Type B pancreatic cell (in vitro differentiated cells): ENCODE measurements at regions not wholly inside any gene's neighbourhood (a gene's known extent, or its start where the extent isn't known, plus 50 kb on each side); places are given as distances from the start of the nearest gene placed in this dataset.

ENCODE experiments used
- DNase-seq: peaks from one replicate; pipeline ENCODE4 v3.0.0; 2021; ENCODE audit warnings: mixed read lengths; ENCODE audit not compliant: unreplicated experiment; ENCODE audit errors: extremely low spot score
- H3K27ac Mint-ChIP-seq: 2 replicates; pipeline ENCODE4 v1.8.0; 2021; ENCODE audit warnings: mild to moderate bottlenecking, mixed read lengths
- H3K27me3 Mint-ChIP-seq: 2 replicates; pipeline ENCODE4 v1.8.0; 2021; ENCODE audit warnings: mixed read lengths
- H3K36me3 Mint-ChIP-seq: 2 replicates; pipeline ENCODE4 v1.8.0; 2021; ENCODE audit warnings: mixed read lengths
- H3K4me1 Mint-ChIP-seq: one replicate; pipeline ENCODE4 v1.8.0; 2021; ENCODE audit warnings: mixed read lengths; ENCODE audit not compliant: unreplicated experiment
- H3K4me3 Mint-ChIP-seq: 2 replicates; pipeline ENCODE4 v1.8.0; 2021; ENCODE audit warnings: mild to moderate bottlenecking, mixed read lengths
- H3K9me3 Mint-ChIP-seq: 2 replicates; pipeline ENCODE4 v1.8.0; 2021; ENCODE audit warnings: mixed read lengths
- CTCF ChIP-seq: fragments of 200-600 bp; sonication (generic); conservative IDR thresholded peaks from 2 replicates; pipeline ENCODE4 v1.5.0; 2021; ENCODE audit warnings: antibody characterized with exemption, mild to moderate bottlenecking

GRCh38 chr10:106317554-106317953 lies 847.0 kb downstream of the SORCS1 start:
- Mint-ChIP-seq H3K9me3 (no peaks in the 10 kb centered on the region), H3K4me3 (no peak overlapping the region), H3K27me3 (peaks cover 20% of the 10 kb centered on the region), H3K36me3 (no peaks in the 10 kb centered on the region), H3K4me1 (peaks cover 15% of the 10 kb centered on the region), H3K27ac (no peak overlapping the region)
- no peak for DNase-seq
- TF ChIP-seq CTCF: no peak

GRCh38 chr10:106313041-106313440 lies 851.5 kb downstream of the SORCS1 start:
- Mint-ChIP-seq H3K27me3 (peaks cover 15% of the 10 kb centered on the region), H3K4me1 (peaks cover 15% of the 10 kb centered on the region), H3K36me3 (no peaks in the 10 kb centered on the region), H3K27ac (no peak overlapping the region), H3K4me3 (no peak overlapping the region), H3K9me3 (no peaks in the 10 kb centered on the region)
- TF ChIP-seq CTCF: no peak
- no peak for DNase-seq

- H3K36me3 Mint-ChIP-seq: no peaks in the 10 kb centered on the region
- H3K4me1 Mint-ChIP-seq: peaks cover 12% of the 10 kb centered on the region
- H3K4me3 Mint-ChIP-seq: no peak overlapping the region
- H3K27me3 Mint-ChIP-seq: peaks cover 11% of the 10 kb centered on the region
- no peaks in the 10 kb centered on the region for H3K9me3 Mint-ChIP-seq
- DNase-seq: no peak
- no peak overlapping the region for H3K27ac Mint-ChIP-seq
- TF ChIP-seq CTCF: no peak
Observed at GRCh38 chr10:106312087-106312486, 852.4 kb downstream of the SORCS1 start.

- Mint-ChIP-seq H3K9me3 (no peaks in the 10 kb centered on the region), H3K27ac (no peak overlapping the region)
- no peak for TF ChIP-seq CTCF
Observed at GRCh38 chr10:106311590-106311989, 852.9 kb downstream of the SORCS1 start.

GRCh38 chr10:106310596-106310995 lies 853.9 kb downstream of the SORCS1 start:
- Mint-ChIP-seq H3K4me1 (peaks cover 12% of the 10 kb centered on the region), H3K27ac (no peak overlapping the region), H3K9me3 (no peaks in the 10 kb centered on the region)

More at GRCh38 chr10:106311590-106311989, 852.9 kb downstream of the SORCS1 start:
- Mint-ChIP-seq H3K36me3 (no peaks in the 10 kb centered on the region), H3K4me1 (peaks cover 8% of the 10 kb centered on the region), H3K27me3 (peaks cover 10% of the 10 kb centered on the region), H3K4me3 (no peak overlapping the region)
- no peak for DNase-seq

More at GRCh38 chr10:106310596-106310995, 853.9 kb downstream of the SORCS1 start:
- Mint-ChIP-seq H3K36me3 (no peaks in the 10 kb centered on the region), H3K27me3 (peaks cover 10% of the 10 kb centered on the region), H3K4me3 (no peak overlapping the region)
- TF ChIP-seq CTCF: no peak
- DNase-seq: no peak
